NCI-H82 treated with DMSO at 0.1 percent for 48 hours (cell line): ENCODE measurements at regions not wholly inside any gene's neighbourhood (a gene's known extent, or its start where the extent isn't known, plus 50 kb on each side); places are given as distances from the start of the nearest gene placed in this dataset.

ENCODE experiments used
- DNase-seq: peaks from one replicate; lab custom pipeline; 2025; ENCODE audit not compliant: unreplicated experiment; lab: John Stamatoyannopoulos, UW

- DNase-seq = no peak
These were observed 523.0 kb downstream of the SPRY1 start for GRCh38 chr4:123919576-123920098.

- peak; percentile 71 for DNase-seq
These were observed 524.7 kb downstream of the SPRY1 start for GRCh38 chr4:123921339-123921738.

- peak; percentile 14 for DNase-seq
These were observed 526.3 kb downstream of the SPRY1 start for GRCh38 chr4:123922847-123923246.

- no peak for DNase-seq
These were observed 527.9 kb downstream of the SPRY1 start for GRCh38 chr4:123924536-123924935.

GRCh38 chr4:123929565-123929964 is 533.0 kb downstream of the SPRY1 start:
- DNase-seq = no peak

DNA sequence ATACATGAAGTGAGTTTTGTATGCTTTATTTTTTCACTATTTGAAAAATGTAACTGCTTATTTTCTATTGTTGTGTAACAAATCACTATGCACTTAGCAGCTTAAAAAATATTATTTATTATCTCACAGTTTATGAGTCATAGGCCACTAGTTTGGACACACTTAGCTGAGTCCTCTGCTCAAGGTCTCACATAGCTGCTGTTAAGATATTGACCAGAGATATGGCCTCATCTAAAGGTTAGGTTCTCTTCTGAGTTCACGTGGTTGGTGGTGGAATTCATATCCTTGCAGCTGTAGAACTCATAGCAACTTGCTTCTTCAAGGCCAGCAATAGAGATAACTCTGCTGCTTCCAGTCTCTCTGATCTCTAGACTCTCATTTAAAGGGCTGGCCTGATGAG is 534.4 kb downstream of the SPRY1 start:
- DNase-seq = no peak

GRCh38 chr4:123934096-123934495 is 537.5 kb downstream of the SPRY1 start:
- no peak for DNase-seq

GRCh38 chr4:123936621-123937043 is 540.0 kb downstream of the SPRY1 start:
- no peak for DNase-seq

GRCh38 chr4:123937581-123937980 is 541.0 kb downstream of the SPRY1 start:
- DNase-seq = no peak

GRCh38 chr4:123939621-123940020 is 543.0 kb downstream of the SPRY1 start:
- DNase-seq = no peak

DNA sequence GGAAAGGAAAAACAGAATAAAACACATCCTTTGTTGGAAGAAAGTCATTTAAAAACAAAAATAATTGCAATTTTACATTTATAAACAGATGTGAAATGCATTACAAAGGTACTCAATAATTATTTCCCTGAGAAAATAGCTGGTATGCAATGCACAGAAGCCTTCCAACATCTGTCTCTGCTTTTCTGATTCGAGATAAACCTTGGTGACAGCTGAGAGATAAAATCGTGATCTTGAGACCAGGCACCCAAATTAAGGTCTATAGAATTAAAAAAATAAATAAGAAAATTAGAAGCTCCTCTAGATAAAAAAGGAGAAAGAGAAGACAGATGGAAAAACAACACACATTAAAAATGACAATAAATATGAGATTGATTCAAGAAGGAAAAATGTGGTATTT is 544.0 kb downstream of the SPRY1 start:
- DNase-seq = no peak

- DNase-seq = no peak
These were observed 544.7 kb downstream of the SPRY1 start for GRCh38 chr4:123941306-123941705.

- no peak for DNase-seq
These were observed 547.4 kb downstream of the SPRY1 start for GRCh38 chr4:123943976-123944375.

DNA sequence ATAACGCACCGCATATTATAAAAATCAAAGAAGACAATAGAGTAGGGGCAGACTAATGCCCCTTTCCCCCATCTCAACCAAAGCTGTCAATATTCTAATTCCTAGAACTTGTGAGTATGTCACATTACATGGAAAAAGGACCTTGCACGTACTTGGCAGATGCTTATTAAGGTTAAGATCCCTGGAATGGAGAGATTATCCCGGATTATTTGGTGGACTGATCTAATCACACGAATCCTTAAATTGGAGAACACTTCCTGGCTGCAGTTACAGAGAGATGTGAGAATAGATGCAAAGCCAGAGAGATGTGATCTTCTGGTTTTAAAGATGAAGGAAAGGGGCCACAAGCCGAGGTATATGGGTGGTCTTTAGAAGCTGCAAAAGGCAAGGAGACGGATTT is 548.7 kb downstream of the SPRY1 start:
- DNase-seq = peak; percentile 92

GRCh38 chr4:123950530-123950929 is 553.9 kb downstream of the SPRY1 start:
- peak; percentile 64 for DNase-seq

- no peak for DNase-seq
These were observed 556.1 kb downstream of the SPRY1 start for GRCh38 chr4:123952530-123953274.

- no peak for DNase-seq
These were observed 557.0 kb downstream of the SPRY1 start for GRCh38 chr4:123953566-123953965.

- no peak for DNase-seq
These were observed 557.6 kb downstream of the SPRY1 start for GRCh38 chr4:123954220-123954619.

- no peak for DNase-seq
These were observed 558.7 kb downstream of the SPRY1 start for GRCh38 chr4:123955167-123955800.

DNA sequence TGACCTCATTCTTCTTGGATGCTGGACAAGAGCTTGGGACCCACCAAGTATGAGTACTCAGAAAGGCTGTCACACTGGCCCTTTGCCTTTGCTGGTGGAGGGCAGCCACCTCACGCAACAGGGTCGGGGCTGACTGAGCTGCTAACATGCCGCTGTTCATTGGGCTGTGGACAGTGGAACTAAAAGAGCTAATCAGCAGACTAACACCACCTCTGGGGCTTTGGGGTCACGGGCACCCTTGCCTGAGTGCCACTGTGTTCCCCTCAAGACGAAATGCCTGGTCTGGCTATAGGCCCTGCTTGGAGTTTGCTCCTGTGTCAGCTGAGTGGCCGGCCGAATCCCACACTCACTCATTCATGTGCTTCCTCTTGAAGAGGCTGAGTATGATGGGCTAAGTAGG is 559.6 kb downstream of the SPRY1 start:
- DNase-seq = no peak

- DNase-seq = no peak
These were observed 570.6 kb downstream of the SPRY1 start for GRCh38 chr4:123966990-123967769.

GRCh38 chr4:123972031-123972430 is 575.4 kb downstream of the SPRY1 start:
- DNase-seq = no peak
